Endothelial cell of umbilical vein (primary cell): ENCODE measurements at regions not wholly inside any gene's neighbourhood (a gene's known extent, or its start where the extent isn't known, plus 50 kb on each side); places are given as distances from the start of the nearest gene placed in this dataset.

Source experiments
- BruUV-seq: library from RNA; stranded (reverse); fragments of 400-500 nt; replicated peaks from 2 replicates; lab custom pipeline; 2021; lab: Mats Ljungman, UMichigan
- CTCF ChIA-PET: fragments of 300-600, 350-600 bp; sonication (Branson Sonifier 250); formaldehyde crosslinking; loops from one replicate; lab custom pipeline; 2021; ENCODE audit warnings: antibody characterized with exemption, inconsistent platforms; lab: Charles Lee
- POLR2A ChIA-PET: fragments of 300-600, 350-600 bp; sonication (Branson Sonifier 250); formaldehyde crosslinking; loops from one replicate; lab custom pipeline; 2021; ENCODE audit warnings: antibody characterized with exemption, inconsistent platforms; lab: Charles Lee
- DNase-seq: peaks from one replicate; pipeline ENCODE4 v3.0.0-alpha.2; 2011; ENCODE audit warnings: low read depth, low spot score
- FAIRE-seq: peaks from 2 replicates; lab custom pipeline; 2011; peaks lifted over from hg19 to GRCh38; lab: Jason Lieb, UNC
- H2AFZ ChIP-seq: 2 replicates; pipeline ENCODE4 v1.6.0; 2012; ENCODE audit warnings: low read depth, low read length, control low read depth, inconsistent platforms
- H3K27ac ChIP-seq: 2 replicates; pipeline ENCODE4 v1.5.1; 2011; ENCODE audit warnings: low read depth, mild to moderate bottlenecking, control low read depth, low read length, moderate library complexity; ENCODE audit not compliant: insufficient read depth
- H3K27me3 ChIP-seq, 2 experiments: 2 replicates each; pipeline versions ENCODE4 v1.6.0 to v1.6.1; 2011; ENCODE audit warnings: low read length in 2 of 2, mixed read lengths in 1 of 2; ENCODE audit not compliant: control insufficient read depth in 2 of 2, insufficient read depth in 2 of 2
- H3K36me3 ChIP-seq, 2 experiments: 2 replicates in 1 of 2; 3 replicates in 1 of 2; pipeline ENCODE4 v1.5.1; 2011; ENCODE audit warnings: low read length in 2 of 2, mild to moderate bottlenecking in 1 of 2, moderate library complexity in 1 of 2; ENCODE audit not compliant: control insufficient read depth in 2 of 2, insufficient read depth in 2 of 2; ENCODE audit errors: extremely low read depth in 1 of 2
- H3K4me1 ChIP-seq: 3 replicates; pipeline ENCODE4 v1.5.1; 2011; ENCODE audit warnings: mild to moderate bottlenecking, low read length; ENCODE audit not compliant: control insufficient read depth, insufficient read depth; ENCODE audit errors: extremely low read depth
- H3K4me2 ChIP-seq: 2 replicates; pipeline ENCODE4 v1.6.1; 2011; ENCODE audit warnings: low read length, control low read depth, mixed read lengths; ENCODE audit not compliant: insufficient read depth
- H3K4me3 ChIP-seq, 3 experiments: fragments of 200-600 bp in 1 of 3; sonication (generic), shearing (Covaris generic) in 1 of 3; replicated peaks in 1 of 3; 2 replicates each; pipeline ENCODE4 v1.5.1; 2011 to 2016; ENCODE audit warnings: control low read depth in 3 of 3, low read length in 3 of 3, mild to moderate bottlenecking in 2 of 3, inconsistent platforms in 1 of 3, low read depth in 1 of 3, moderate library complexity in 1 of 3; ENCODE audit not compliant: insufficient read depth in 1 of 3
- H3K79me2 ChIP-seq: 2 replicates; pipeline ENCODE4 v1.6.0; 2012; ENCODE audit warnings: low read length, inconsistent platforms; ENCODE audit not compliant: control insufficient read depth, insufficient read depth
- H3K9ac ChIP-seq: replicated peaks from 2 replicates; pipeline ENCODE3; 2011; ENCODE audit warnings: low read length, control low read depth; ENCODE audit not compliant: insufficient read depth; ENCODE audit errors: extremely low read depth
- H3K9me1 ChIP-seq: replicated peaks from 3 replicates; pipeline ENCODE4 v1.6.0; 2011; ENCODE audit warnings: mild to moderate bottlenecking, low read length; ENCODE audit not compliant: control insufficient read depth, insufficient read depth; ENCODE audit errors: extremely low read depth
- H3K9me3 ChIP-seq: replicated peaks from 2 replicates; pipeline ENCODE4 v1.5.1; 2012; ENCODE audit warnings: low read length, inconsistent platforms; ENCODE audit not compliant: control insufficient read depth, insufficient read depth
- H4K20me1 ChIP-seq: replicated peaks from 2 replicates; pipeline ENCODE3; 2011; ENCODE audit warnings: mild to moderate bottlenecking, low read length; ENCODE audit not compliant: control insufficient read depth, insufficient read depth; ENCODE audit errors: extremely low read depth
- CTCF ChIP-seq, 2 donors: IDR thresholded peaks; 1 replicate in 1 of 2; 2 replicates in 1 of 2; pipeline ENCODE4 v1.5.1; 2011; ENCODE audit warnings: low read length in 2 of 2, mild to moderate bottlenecking in 2 of 2, moderate library complexity in 2 of 2, control low read depth in 1 of 2, inconsistent platforms in 1 of 2, low read depth in 1 of 2; ENCODE audit not compliant: insufficient read depth in 1 of 2; ENCODE audit errors: extremely low read depth in 1 of 2
- EZH2 ChIP-seq: IDR thresholded peaks from 2 replicates; pipeline ENCODE4 v1.6.1; 2012; ENCODE audit warnings: borderline replicate concordance, low read depth, mild to moderate bottlenecking, moderate library complexity, low read length, inconsistent platforms; ENCODE audit not compliant: severe bottlenecking
- FOS ChIP-seq: IDR thresholded peaks from 2 replicates; pipeline ENCODE4 v1.6.1; 2011; ENCODE audit warnings: mild to moderate bottlenecking, low read length, moderate library complexity, borderline replicate concordance; ENCODE audit not compliant: insufficient read depth
- GATA2 ChIP-seq: IDR thresholded peaks from 2 replicates; pipeline ENCODE4 v1.7.0; 2011; ENCODE audit warnings: low read depth, mild to moderate bottlenecking, moderate library complexity, mixed read lengths, low read length; ENCODE audit not compliant: insufficient read length, insufficient read depth
- JUN ChIP-seq: IDR thresholded peaks from 2 replicates; pipeline ENCODE4 v1.6.1; 2011; ENCODE audit warnings: borderline replicate concordance, low read depth; ENCODE audit not compliant: insufficient read length, insufficient read depth
- MYC ChIP-seq: IDR thresholded peaks from one replicate; pipeline ENCODE4 v1.6.1; 2011; ENCODE audit warnings: mild to moderate bottlenecking, low read depth, low read length
- POLR2A ChIP-seq: IDR thresholded peaks from 2 replicates; pipeline ENCODE4 v1.6.1; 2012; ENCODE audit warnings: low read depth, mild to moderate bottlenecking, control low read depth, low read length
- POLR2AphosphoS5 ChIP-seq: IDR thresholded peaks from 2 replicates; pipeline ENCODE4 v1.6.1; 2012; ENCODE audit warnings: low read depth, mild to moderate bottlenecking, control low read depth, low read length, moderate library complexity; ENCODE audit not compliant: insufficient read depth
- dilution Hi-C: fragments of 300-500 bp; cut with MboI; formaldehyde crosslinking; loops from one replicate; pipeline ENCODE4 v1.15.0; 2019; ENCODE audit warnings: low sequenced_read_pairs; ENCODE audit not compliant: extremely low pct_ligation_motif_present
- intact Hi-C: fragments of 100-400 bp; cut with micrococcal nuclease; formaldehyde crosslinking; loops from one replicate; pipeline ENCODE4 v1.10.0; 2022
- TF ChIP-seq, protein P1 (sequence below): IDR thresholded peaks from 2 replicates; pipeline ENCODE4 v1.6.1; 2011; ENCODE audit not compliant: insufficient read depth, insufficient read length

GRCh38 chr20:7123457-7123856 lies 356.0 kb downstream of the BMP2 start:
- Histone ChIP-seq H3K9me1 (no peaks in the 10 kb centered on the region), H3K9me3 (no peaks in the 10 kb centered on the region), H3K27ac (no peak overlapping the region), H3K4me1 (no peaks in the 10 kb centered on the region), H3K9ac (no peak overlapping the region), H3K79me2 (no peaks in the 10 kb centered on the region), H2AFZ (no peak overlapping the region), H4K20me1 (no peaks in the 10 kb centered on the region), H3K4me3 (no peak overlapping the region), H3K36me3 (no peaks in the 10 kb centered on the region), H3K27me3 (no peaks in the 10 kb centered on the region), H3K4me2 (no peak overlapping the region)
- dilution Hi-C loops = no loop called here
- ChIA-PET CTCF (interaction anchor here (1.1 to 2.3 kb wide), 3 partner anchors 10 to 735 kb away, joined by 3 to 28 read pairs (median 3); no protein-coding TSS in a partner anchor), POLR2A (no interaction called here)
- DNase-seq = no peak
- TF ChIP-seq MYC (no peak), CTCF (IDR thresholded peaks at IDR 0.05; ENCODE audit: extremely low read depth in 1 of 2, insufficient read depth in 1 of 2, low read depth in 1 of 2, low read length in 2 of 2) (no peak), POLR2AphosphoS5 (no peak), FOS (no peak), POLR2A (no peak), JUN (no peak), EZH2 (no peak), GATA2 (no peak)
- TF ChIP-seq, protein P1, sequence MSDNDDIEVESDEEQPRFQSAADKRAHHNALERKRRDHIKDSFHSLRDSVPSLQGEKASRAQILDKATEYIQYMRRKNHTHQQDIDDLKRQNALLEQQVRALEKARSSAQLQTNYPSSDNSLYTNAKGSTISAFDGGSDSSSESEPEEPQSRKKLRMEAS = no peak
- no TSS peak for BruUV-seq
- no peak for FAIRE-seq
- intact Hi-C loops = no loop called here
